ENCODE measurements at regions not wholly inside any gene's neighbourhood (a gene's known extent, or its start where the extent isn't known, plus 50 kb on each side); places are given as distances from the start of the nearest gene placed in this dataset.

- FAIRE-seq (no peak), DNase-seq (ENCODE audit: low spot score) (no peak), ATAC-seq (no peak)
- intact Hi-C loops (cut with micrococcal nuclease; ENCODE audit: unreplicated experiment) = no loop called here
- H3K79me2 ChIP-seq (ENCODE audit: insufficient read depth, low read length) = no peaks in the 10 kb centered on the region
- no peaks in the 10 kb centered on the region for H3K9me3 ChIP-seq (ENCODE audit: low read length)
- in situ Hi-C loops (cut with HindIII; ENCODE audit: extremely low pct_ligation_motif_present, low pct_unique_long_range_greater_than_20kb) = no loop called here
- no peak overlapping the region for H3K4me3 ChIP-seq (replicated peaks in 1 of 3; ENCODE audit: insufficient read depth in 1 of 3, low read depth in 2 of 3, low read length in 3 of 3)
- H2AFZ ChIP-seq (ENCODE audit: low read length) = no peak overlapping the region
- BruUV-seq (replicated peaks) = no TSS peak
- no peak overlapping the region for H3K27ac ChIP-seq (ENCODE audit: extremely low read length, insufficient read depth, low read length)
- no peak overlapping the region for H3K4me2 ChIP-seq (ENCODE audit: low read depth, low read length)
- ChIA-PET POLR2A (no interaction called here), CTCF (ENCODE audit: low intra/inter-chr PET ratio, low total read pairs) (no interaction called here)
- H3K27me3 ChIP-seq (ENCODE audit: control insufficient read depth in 1 of 2, insufficient read depth in 2 of 2, low read length in 2 of 2) = peaks cover 0 to 40% of the 10 kb centered on the region in 2 experiments; a peak in 4 of 5 replicates
- no peak for TF ChIP-seq NFRKB (IDR thresholded peaks at IDR 0.05)
- H4K20me1 ChIP-seq (ENCODE audit: insufficient read depth, low read length) = no peaks in the 10 kb centered on the region
- H3K36me3 ChIP-seq (replicated peaks in 1 of 2; ENCODE audit: control insufficient read depth in 1 of 2, insufficient read depth in 2 of 2, low read length in 2 of 2) = no peaks in the 10 kb centered on the region
- no peaks in the 10 kb centered on the region for H3K4me1 ChIP-seq (ENCODE audit: insufficient read depth, low read length)
- 4% methylated on average over 5 of the region's 11 CpGs for WGBS (ENCODE audit: low lambda C conversion rate)
- H3K9ac ChIP-seq (ENCODE audit: insufficient read depth, low read depth, low read length) = no peak overlapping the region
Observed at GRCh38 chr18:78830826-78831225, 148.8 kb upstream of the SALL3 start.

- WGBS (ENCODE audit: low lambda C conversion rate) = 0% methylated on average over 3 of the region's 3 CpGs
- BruUV-seq (replicated peaks) = no TSS peak
- Histone ChIP-seq H3K27me3 (ENCODE audit: control insufficient read depth in 1 of 2, insufficient read depth in 2 of 2, low read length in 2 of 2) (peaks cover 0 to 34% of the 10 kb centered on the region in 2 experiments; a peak in 4 of 5 replicates), H3K4me3 (replicated peaks in 1 of 3; ENCODE audit: insufficient read depth in 1 of 3, low read depth in 2 of 3, low read length in 3 of 3) (no peak overlapping the region), H4K20me1 (ENCODE audit: insufficient read depth, low read length) (no peaks in the 10 kb centered on the region), H3K36me3 (replicated peaks in 1 of 2; ENCODE audit: control insufficient read depth in 1 of 2, insufficient read depth in 2 of 2, low read length in 2 of 2) (no peaks in the 10 kb centered on the region), H3K4me2 (ENCODE audit: low read depth, low read length) (no peak overlapping the region), H3K27ac (ENCODE audit: extremely low read length, insufficient read depth, low read length) (no peak overlapping the region), H3K9ac (ENCODE audit: insufficient read depth, low read depth, low read length) (no peak overlapping the region), H3K9me3 (ENCODE audit: low read length) (no peaks in the 10 kb centered on the region), H3K4me1 (ENCODE audit: insufficient read depth, low read length) (no peaks in the 10 kb centered on the region), H3K79me2 (ENCODE audit: insufficient read depth, low read length) (no peaks in the 10 kb centered on the region), H2AFZ (ENCODE audit: low read length) (no peak overlapping the region)
- TF ChIP-seq ZNF83 (CRISPR knock-in tag; IDR thresholded peaks at IDR 0.05; ENCODE audit: borderline replicate concordance) (no peak), ZNF749 (CRISPR knock-in tag; IDR thresholded peaks at IDR 0.05; ENCODE audit: borderline replicate concordance) (no peak), NCOA1 (CRISPR knock-in tag; IDR thresholded peaks at IDR 0.05) (no peak), MEIS2 (CRISPR knock-in tag; IDR thresholded peaks at IDR 0.05) (no peak), ZNF354B (CRISPR knock-in tag; IDR thresholded peaks at IDR 0.05) (no peak), IRX3 (CRISPR knock-in tag; IDR thresholded peaks at IDR 0.05; ENCODE audit: borderline replicate concordance, low read depth) (no peak), PRDM4 (CRISPR knock-in tag; IDR thresholded peaks at IDR 0.05; ENCODE audit: borderline replicate concordance) (no peak), STAT6 (CRISPR knock-in tag; IDR thresholded peaks at IDR 0.05; ENCODE audit: borderline replicate concordance) (no peak)
- ChIA-PET CTCF (ENCODE audit: low intra/inter-chr PET ratio, low total read pairs) (no interaction called here), POLR2A (no interaction called here)
- ATAC-seq (no peak), DNase-seq (ENCODE audit: low spot score) (no peak), FAIRE-seq (no peak)
- intact Hi-C loops (cut with micrococcal nuclease; ENCODE audit: unreplicated experiment) = no loop called here
- in situ Hi-C loops (cut with HindIII; ENCODE audit: extremely low pct_ligation_motif_present, low pct_unique_long_range_greater_than_20kb) = no loop called here
Observed at GRCh38 chr18:78831603-78832002, 148.0 kb upstream of the SALL3 start.

All from HepG2 (cell line).